IMR-90 (cell line): ENCODE measurements at regions not wholly inside any gene's neighbourhood (a gene's known extent, or its start where the extent isn't known, plus 50 kb on each side); places are given as distances from the start of the nearest gene placed in this dataset.

Experiments used
- ATAC-seq: fragments of 200-7000 bp; cut with Tn5 transposase; 2 replicates; pipeline ENCODE4 v1.9.1; 2020; ENCODE audit warnings: low read depth, mild to moderate bottlenecking, moderate library complexity
- BruUV-seq: library from RNA; stranded (reverse); fragments of 400-500 nt; replicated peaks from 2 replicates; lab custom pipeline; 2021; lab: Mats Ljungman, UMichigan
- CTCF ChIA-PET: fragments of 300-600 bp; formaldehyde crosslinking; extraction: SDS; loops from one replicate; lab custom pipeline; 2021; ENCODE audit warnings: antibody characterized with exemption; lab: Yijun Ruan, JAX
- POLR2A ChIA-PET: fragments of 300-600 bp; sonication (Branson Sonifier 250); formaldehyde crosslinking; loops from one replicate; lab custom pipeline; 2022; ENCODE audit warnings: antibody characterized with exemption; ENCODE audit not compliant: unreplicated experiment; lab: Charles Lee
- DNase-seq: peaks from one replicate; pipeline ENCODE4 v3.0.0; 2013
- H2AFZ ChIP-seq: replicated peaks from 2 replicates; pipeline ENCODE3; 2013; ENCODE audit warnings: low read length, mild to moderate bottlenecking; ENCODE audit not compliant: poor library complexity
- H2AK5ac ChIP-seq: 2 replicates; pipeline ENCODE4 v1.6.1; 2013; ENCODE audit warnings: low read depth, low read length, inconsistent platforms
- H2AK9ac ChIP-seq: replicated peaks from 2 replicates; pipeline ENCODE3; 2013; ENCODE audit warnings: mild to moderate bottlenecking, low read depth, low read length, moderate library complexity; ENCODE audit not compliant: poor library complexity
- H2BK120ac ChIP-seq: 2 replicates; pipeline ENCODE4 v1.6.1; 2013; ENCODE audit warnings: low read depth, low read length, inconsistent platforms
- H2BK15ac ChIP-seq: 3 replicates; pipeline ENCODE4 v1.6.1; 2013; ENCODE audit warnings: low read depth, low read length, inconsistent platforms
- H2BK20ac ChIP-seq: 2 replicates; pipeline ENCODE4 v1.6.1; 2013; ENCODE audit warnings: low read depth, mild to moderate bottlenecking, inconsistent platforms, low read length, moderate library complexity
- H2BK5ac ChIP-seq: 2 replicates; pipeline ENCODE4 v1.6.1; 2013; ENCODE audit warnings: mild to moderate bottlenecking, low read depth, low read length, inconsistent platforms; ENCODE audit not compliant: poor library complexity, severe bottlenecking
- H3K14ac ChIP-seq: replicated peaks from 2 replicates; pipeline ENCODE4 v1.6.1; 2013; ENCODE audit warnings: low read depth, low read length, inconsistent platforms
- H3K18ac ChIP-seq: 2 replicates; pipeline ENCODE4 v1.6.1; 2013; ENCODE audit warnings: low read depth, low read length, control low read depth
- H3K23ac ChIP-seq: 2 replicates; pipeline ENCODE4 v1.6.1; 2013; ENCODE audit warnings: low read depth, low read length, inconsistent platforms
- H3K27ac ChIP-seq: 2 replicates; pipeline ENCODE4 v1.5.1; 2013; ENCODE audit warnings: mild to moderate bottlenecking, control low read depth, low read length; ENCODE audit not compliant: insufficient read depth
- H3K27me3 ChIP-seq: 2 replicates; pipeline ENCODE4 v1.6.1; 2013; ENCODE audit warnings: low read length; ENCODE audit not compliant: control insufficient read depth, insufficient read depth
- H3K36me3 ChIP-seq: 2 replicates; pipeline ENCODE4 v1.6.1; 2013; ENCODE audit warnings: low read length, mixed read lengths; ENCODE audit not compliant: control insufficient read depth, insufficient read depth
- H3K4ac ChIP-seq: 2 replicates; pipeline ENCODE4 v1.6.1; 2013; ENCODE audit warnings: low read depth, low read length, inconsistent platforms
- H3K4me1 ChIP-seq: 2 replicates; pipeline ENCODE4 v1.6.1; 2013; ENCODE audit warnings: low read length, mixed read lengths; ENCODE audit not compliant: control insufficient read depth, insufficient read depth
- H3K4me2 ChIP-seq: 2 replicates; pipeline ENCODE4 v1.6.1; 2013; ENCODE audit warnings: low read depth, mild to moderate bottlenecking, control low read depth, low read length, moderate library complexity
- H3K4me3 ChIP-seq: 2 replicates; pipeline ENCODE4 v1.5.1; 2013; ENCODE audit warnings: low read depth, mild to moderate bottlenecking, control low read depth, low read length, moderate library complexity; ENCODE audit not compliant: insufficient read depth
- H3K56ac ChIP-seq: 2 replicates; pipeline ENCODE4 v1.6.1; 2013; ENCODE audit warnings: low read length, inconsistent platforms; ENCODE audit not compliant: insufficient read depth; ENCODE audit errors: extremely low read depth
- H3K79me1 ChIP-seq, 2 experiments: 2 replicates each; pipeline ENCODE4 v1.6.1; 2013; ENCODE audit warnings: low read length in 2 of 2, inconsistent platforms in 1 of 2, low read depth in 1 of 2
- H3K9ac ChIP-seq: 2 replicates; pipeline ENCODE4 v1.6.1; 2013; ENCODE audit warnings: low read depth, low read length, control low read depth
- H3K9me1 ChIP-seq: 2 replicates; pipeline ENCODE4 v1.6.1; 2013; ENCODE audit warnings: low read length, inconsistent platforms; ENCODE audit not compliant: insufficient read depth
- H3K9me3 ChIP-seq: 2 replicates; pipeline ENCODE4 v1.6.1; 2013; ENCODE audit warnings: low read length; ENCODE audit not compliant: control insufficient read depth, insufficient read depth
- H4K20me1 ChIP-seq: 2 replicates; pipeline ENCODE4 v1.6.1; 2013; ENCODE audit warnings: low read length, inconsistent platforms; ENCODE audit not compliant: insufficient read depth
- H4K5ac ChIP-seq: 2 replicates; pipeline ENCODE4 v1.6.1; 2013; ENCODE audit warnings: mild to moderate bottlenecking, low read depth, low read length, control low read depth
- H4K8ac ChIP-seq, 2 experiments: 2 replicates each; pipeline ENCODE4 v1.6.1; 2013; ENCODE audit warnings: low read depth in 2 of 2, low read length in 2 of 2, control low read depth in 1 of 2, inconsistent platforms in 1 of 2
- H4K91ac ChIP-seq: 2 replicates; pipeline ENCODE4 v1.6.1; 2013; ENCODE audit warnings: low read depth, low read length, inconsistent platforms; ENCODE audit not compliant: insufficient read depth
- BHLHE40 ChIP-seq: fragments of 150-350 bp; IDR thresholded peaks from 2 replicates; pipeline ENCODE4 v1.6.1; 2016; ENCODE audit warnings: mild to moderate bottlenecking, low read depth, low read length
- CEBPB ChIP-seq: IDR thresholded peaks from 2 replicates; pipeline ENCODE4 v1.6.1; 2012; ENCODE audit warnings: low read depth, low read length, improper control_type of control experiment
- CHD1 ChIP-seq: IDR thresholded peaks from 2 replicates; pipeline ENCODE4 v1.6.1; 2012; ENCODE audit warnings: low read depth, low read length, improper control_type of control experiment
- CTCF ChIP-seq: conservative IDR thresholded peaks from 2 replicates; pipeline ENCODE4 v1.5.1; 2012; ENCODE audit warnings: mild to moderate bottlenecking, low read depth, low read length, improper control_type of control experiment
- FOS ChIP-seq: fragments of 150-350 bp; IDR thresholded peaks from 2 replicates; pipeline ENCODE4 v1.6.1; 2016; ENCODE audit warnings: low read depth, low read length
- MAZ ChIP-seq: IDR thresholded peaks from 2 replicates; pipeline ENCODE4 v1.6.1; 2012; ENCODE audit warnings: low read depth, mild to moderate bottlenecking, low read length, improper control_type of control experiment, moderate library complexity, borderline replicate concordance
- POLR2A ChIP-seq: IDR thresholded peaks from 2 replicates; pipeline ENCODE4 v1.6.1; 2012; ENCODE audit warnings: mild to moderate bottlenecking, low read depth, low read length
- USF2 ChIP-seq: fragments of 150-350 bp; IDR thresholded peaks from 2 replicates; pipeline ENCODE4 v1.6.1; 2017; ENCODE audit warnings: mild to moderate bottlenecking, antibody characterized with exemption, low read length, low read depth
- WGBS, 2 experiments: methylation state at CpG; one replicate each; pipeline versions ENCODE4 v1.1.5 to v1.1.7; 2013; ENCODE audit warnings: missing lambda C conversion rate in 2 of 2; ENCODE audit not compliant: insufficient read length in 1 of 2; ENCODE audit errors: extremely low coverage in 2 of 2; 5-methylcytosine and 5-hydroxymethylcytosine counted together
- dilution Hi-C: fragments of 300-500 bp; cut with HindIII; formaldehyde crosslinking; loops from one replicate; pipeline ENCODE4 v1.14.3; 2018; ENCODE audit warnings: low sequenced_read_pairs; ENCODE audit not compliant: unreplicated experiment
- in situ Hi-C: fragments of 300-500 bp; cut with MboI; formaldehyde crosslinking; loops from 3 replicates; pipeline ENCODE4 v1.14.3; 2019; ENCODE audit warnings: low sequenced_read_pairs, inconsistent platforms, mixed read lengths
- intact Hi-C: fragments of 100-400 bp; cut with micrococcal nuclease; formaldehyde crosslinking; loops from 2 replicates; pipeline ENCODE4 v1.10.0; 2022
- TF ChIP-seq, protein P1 (sequence below): fragments of 150-350 bp; IDR thresholded peaks from 2 replicates; pipeline ENCODE4 v1.6.1; 2016; ENCODE audit warnings: low read depth, mild to moderate bottlenecking, low read length, moderate library complexity, borderline replicate concordance

DNA sequence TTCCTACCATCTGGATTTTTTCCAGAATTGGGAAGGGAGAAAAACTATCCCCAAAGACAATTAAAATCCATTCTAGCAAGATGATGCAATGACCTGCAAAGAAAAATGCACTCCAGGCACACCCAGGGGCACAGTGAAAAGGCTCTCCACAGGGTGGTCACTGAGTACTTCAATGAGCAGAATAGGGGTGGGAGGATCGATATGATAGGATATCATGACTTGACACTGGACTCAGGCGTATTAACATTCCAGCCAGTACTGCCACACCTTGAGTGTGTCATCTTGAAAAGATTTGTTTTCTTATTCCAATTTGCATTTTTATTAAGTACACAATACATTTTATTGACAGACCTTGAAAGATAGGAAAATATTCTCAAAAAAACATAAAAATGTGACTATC lies 132.2 kb downstream of the ZNF37A start:
- no peak overlapping the region for H2AFZ ChIP-seq
- H3K4me3 ChIP-seq, result no peak overlapping the region
- no peak overlapping the region for H3K18ac ChIP-seq
- TF ChIP-seq CHD1 (no peak), FOS (no peak), POLR2A (no peak), MAZ (no peak), CTCF (no peak), CEBPB (no peak), BHLHE40 (no peak), USF2 (no peak)
- TF ChIP-seq, protein P1, sequence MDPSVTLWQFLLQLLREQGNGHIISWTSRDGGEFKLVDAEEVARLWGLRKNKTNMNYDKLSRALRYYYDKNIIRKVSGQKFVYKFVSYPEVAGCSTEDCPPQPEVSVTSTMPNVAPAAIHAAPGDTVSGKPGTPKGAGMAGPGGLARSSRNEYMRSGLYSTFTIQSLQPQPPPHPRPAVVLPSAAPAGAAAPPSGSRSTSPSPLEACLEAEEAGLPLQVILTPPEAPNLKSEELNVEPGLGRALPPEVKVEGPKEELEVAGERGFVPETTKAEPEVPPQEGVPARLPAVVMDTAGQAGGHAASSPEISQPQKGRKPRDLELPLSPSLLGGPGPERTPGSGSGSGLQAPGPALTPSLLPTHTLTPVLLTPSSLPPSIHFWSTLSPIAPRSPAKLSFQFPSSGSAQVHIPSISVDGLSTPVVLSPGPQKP, result no peak
- H3K4ac ChIP-seq, result no peak overlapping the region
- H4K5ac ChIP-seq, result no peak overlapping the region
- no peaks in the 10 kb centered on the region for H3K9me1 ChIP-seq
- CTCF ChIA-PET, result no interaction called here
- no peak overlapping the region for H3K56ac ChIP-seq
- no peak overlapping the region for H2BK120ac ChIP-seq
- H3K23ac ChIP-seq, result no peak overlapping the region
- H3K9ac ChIP-seq, result no peak overlapping the region
- no peak for DNase-seq
- dilution Hi-C loops (no loop called here), in situ Hi-C loops (no loop called here), intact Hi-C loops (no loop called here)
- no peak overlapping the region for H2BK20ac ChIP-seq
- no peak overlapping the region for H2BK15ac ChIP-seq
- no peaks in the 10 kb centered on the region for H4K20me1 ChIP-seq
- no peak overlapping the region for H3K4me2 ChIP-seq
- no peak overlapping the region for H2AK9ac ChIP-seq
- no peak overlapping the region for H2BK5ac ChIP-seq
- BruUV-seq, result no TSS peak
- no peak overlapping the region for H3K27ac ChIP-seq
- H3K27me3 ChIP-seq, result no peaks in the 10 kb centered on the region
- no peaks in the 10 kb centered on the region for H3K79me1 ChIP-seq
- POLR2A ChIA-PET, result no interaction called here
- ATAC-seq, result no peak
- no peaks in the 10 kb centered on the region for H3K36me3 ChIP-seq
- H4K91ac ChIP-seq, result no peak overlapping the region
- H3K14ac ChIP-seq, result no peak overlapping the region
- no peak overlapping the region for H4K8ac ChIP-seq
- no CpG with 5 or more reads among the region's 2 CpGs for WGBS, 2 experiments
- H3K9me3 ChIP-seq, result peaks cover 2% of the 10 kb centered on the region; the same call in 1 of the 2 replicates
- H3K4me1 ChIP-seq, result no peaks in the 10 kb centered on the region
- no peak overlapping the region for H2AK5ac ChIP-seq
